ENCODE measurements at regions not wholly inside any gene's neighbourhood (a gene's known extent, or its start where the extent isn't known, plus 50 kb on each side); places are given as distances from the start of the nearest gene placed in this dataset.

DNA sequence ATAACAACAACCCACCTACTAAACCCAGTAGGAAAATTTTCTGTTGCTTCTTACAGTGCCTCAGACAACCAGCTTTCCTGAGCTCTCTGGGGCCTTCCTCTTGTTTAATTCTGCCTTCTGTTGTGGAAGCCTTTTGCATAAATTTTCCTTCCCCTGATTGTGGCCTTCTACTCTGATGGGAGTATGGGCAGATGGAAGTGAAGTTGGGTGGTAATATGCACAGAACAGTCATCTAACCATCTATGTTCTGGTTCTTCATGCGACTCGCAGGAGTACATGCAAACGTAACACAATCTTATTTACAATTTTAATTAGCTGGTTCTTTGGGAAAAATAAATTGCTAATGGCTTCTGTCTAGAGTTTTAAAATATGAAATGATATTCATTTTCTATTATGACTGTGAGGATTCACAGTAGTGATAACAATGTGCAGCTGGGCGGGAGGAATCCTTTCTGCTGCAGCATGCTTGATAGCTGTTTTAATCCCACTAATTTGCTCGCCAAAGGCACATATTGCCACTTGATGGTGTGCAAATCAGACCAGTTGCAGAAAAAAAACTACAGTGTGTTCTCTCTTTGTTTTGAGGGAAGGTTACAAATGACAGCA, 311.5 kb upstream of the ROPN1 start:
- TF ChIP-seq CTCF (IDR thresholded peaks at IDR 0.05), result no peak
- Mint-ChIP-seq H3K4me1 (no peaks in the 10 kb centered on the region), H3K27me3 (ENCODE audit: low read depth in 3 of 3) (peaks cover 2 to 6% (median 6%) of the 10 kb centered on the region in 3 donors), H3K36me3 (no peaks in the 10 kb centered on the region), H3K27ac (no peak overlapping the region), H3K4me3 (no peak overlapping the region), H3K9me3 (peaks cover 3 to 19% (median 13%) of the 10 kb centered on the region in 7 donors)
- H2AFZ ChIP-seq (ENCODE audit: insufficient read depth, low read depth, low read length, poor library complexity, severe bottlenecking), result no peak overlapping the region
- H3K27me3 ChIP-seq (ENCODE audit: control insufficient read depth in 2 of 2, insufficient read depth in 2 of 2, low read length in 2 of 2), result no peaks in the 10 kb centered on the region
- intact Hi-C loops (cut with micrococcal nuclease), result no loop called here
- H4K20me1 ChIP-seq (ENCODE audit: insufficient read depth, low read length), result no peaks in the 10 kb centered on the region
- H3K9ac ChIP-seq (ENCODE audit: insufficient read depth, low read length, poor library complexity, severe bottlenecking), result no peak overlapping the region
- no peaks in the 10 kb centered on the region for H3K36me3 ChIP-seq (replicated peaks in 1 of 2; ENCODE audit: control insufficient read depth in 1 of 2, insufficient read depth in 2 of 2, low read length in 2 of 2)
- H3K4me1 ChIP-seq (ENCODE audit: control insufficient read depth in 1 of 2, insufficient read depth in 2 of 2, low read length in 2 of 2), result no peaks in the 10 kb centered on the region
- H3K4me2 ChIP-seq (replicated peaks; ENCODE audit: extremely low read depth, low read length, poor library complexity, severe bottlenecking), result no peak overlapping the region
- no peak overlapping the region for H3K27ac ChIP-seq (ENCODE audit: low read depth in 1 of 2, low read length in 2 of 2)
- WGBS (ENCODE audit: insufficient coverage), result 100% methylated on average over 1 of the region's 5 CpGs
- no peak overlapping the region for H3K4me3 ChIP-seq (replicated peaks in 1 of 3; ENCODE audit: low read depth in 2 of 3, low read length in 3 of 3)
- H3K79me2 ChIP-seq (ENCODE audit: insufficient read depth, low read length), result no peaks in the 10 kb centered on the region
- H3K9me3 ChIP-seq (replicated peaks in 1 of 2; ENCODE audit: control insufficient read depth in 1 of 2, insufficient read depth in 1 of 2, low read length in 2 of 2), result peaks cover 11 to 12% of the 10 kb centered on the region in 2 donors
- no peak for DNase-seq

- H2AFZ ChIP-seq (ENCODE audit: insufficient read depth, low read depth, low read length, poor library complexity, severe bottlenecking), result no peak overlapping the region
- H3K4me2 ChIP-seq (replicated peaks; ENCODE audit: extremely low read depth, low read length, poor library complexity, severe bottlenecking), result no peak overlapping the region
- no peaks in the 10 kb centered on the region for H3K79me2 ChIP-seq (ENCODE audit: insufficient read depth, low read length)
- no peak overlapping the region for H3K27ac Mint-ChIP-seq
- H3K4me3 ChIP-seq (replicated peaks in 1 of 3; ENCODE audit: low read depth in 2 of 3, low read length in 3 of 3), result no peak overlapping the region
- peaks cover 2 to 6% (median 3%) of the 10 kb centered on the region in 3 donors for H3K27me3 Mint-ChIP-seq (ENCODE audit: low read depth in 3 of 3)
- peaks cover 11 to 12% of the 10 kb centered on the region in 2 donors for H3K9me3 ChIP-seq (replicated peaks in 1 of 2; ENCODE audit: control insufficient read depth in 1 of 2, insufficient read depth in 1 of 2, low read length in 2 of 2)
- H3K9me3 Mint-ChIP-seq, result peaks cover 3 to 25% (median 16%) of the 10 kb centered on the region in 7 donors
- H3K9ac ChIP-seq (ENCODE audit: insufficient read depth, low read length, poor library complexity, severe bottlenecking), result no peak overlapping the region
- H3K27me3 ChIP-seq (ENCODE audit: control insufficient read depth in 2 of 2, insufficient read depth in 2 of 2, low read length in 2 of 2), result no peaks in the 10 kb centered on the region
- H3K36me3 ChIP-seq (replicated peaks in 1 of 2; ENCODE audit: control insufficient read depth in 1 of 2, insufficient read depth in 2 of 2, low read length in 2 of 2), result no peaks in the 10 kb centered on the region
- no peaks in the 10 kb centered on the region for H4K20me1 ChIP-seq (ENCODE audit: insufficient read depth, low read length)
- no peak for TF ChIP-seq CTCF (IDR thresholded peaks at IDR 0.05)
- intact Hi-C loops (cut with micrococcal nuclease), result no loop called here
- H3K4me1 Mint-ChIP-seq, result no peaks in the 10 kb centered on the region
- DNase-seq, result no peak
- no peak overlapping the region for H3K4me3 Mint-ChIP-seq
- H3K4me1 ChIP-seq (ENCODE audit: control insufficient read depth in 1 of 2, insufficient read depth in 2 of 2, low read length in 2 of 2), result no peaks in the 10 kb centered on the region
- no peaks in the 10 kb centered on the region for H3K36me3 Mint-ChIP-seq
- H3K27ac ChIP-seq (ENCODE audit: low read depth in 1 of 2, low read length in 2 of 2), result no peak overlapping the region
Observed at GRCh38 chr3:124306665-124307064, 314.7 kb upstream of the ROPN1 start.

All from CD14-positive monocyte (primary cell).